HG03457 (cell line): ENCODE measurements at regions not wholly inside any gene's neighbourhood (a gene's known extent, or its start where the extent isn't known, plus 50 kb on each side); places are given as distances from the start of the nearest gene placed in this dataset.
"Not testable (repeated sequence)": the region's sequence is repeated elsewhere in the genome, so short reads cannot be mapped to it uniquely, and the experiment has no call there.

Source experiments
- ATAC-seq: cut with Tn5 transposase; IDR thresholded peaks from one replicate; pipeline ENCODE4 v1.9.1; 2021; ENCODE audit warnings: moderate number of reproducible peaks; ENCODE audit not compliant: unreplicated experiment

DNA sequence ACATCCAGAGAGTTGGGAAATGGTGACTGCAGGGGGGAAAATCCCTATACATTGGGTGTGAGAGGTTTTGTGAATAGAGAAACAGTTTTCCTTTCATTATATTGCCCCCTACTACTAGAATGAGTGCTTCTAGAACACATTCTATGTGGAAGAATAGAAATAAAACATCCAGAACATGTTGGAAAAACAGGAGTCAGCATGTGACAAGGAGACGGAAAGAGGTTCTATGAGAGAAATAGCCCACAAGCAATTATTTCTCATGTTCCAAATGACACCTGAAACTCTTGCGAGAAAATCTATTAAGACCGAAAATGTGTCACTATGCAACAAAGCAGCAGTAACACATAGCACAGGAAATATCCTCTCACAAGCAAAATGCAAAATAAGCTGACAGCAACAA, 202.7 kb upstream of the SPOPL start:
- peak; percentile 50 for ATAC-seq

DNA sequence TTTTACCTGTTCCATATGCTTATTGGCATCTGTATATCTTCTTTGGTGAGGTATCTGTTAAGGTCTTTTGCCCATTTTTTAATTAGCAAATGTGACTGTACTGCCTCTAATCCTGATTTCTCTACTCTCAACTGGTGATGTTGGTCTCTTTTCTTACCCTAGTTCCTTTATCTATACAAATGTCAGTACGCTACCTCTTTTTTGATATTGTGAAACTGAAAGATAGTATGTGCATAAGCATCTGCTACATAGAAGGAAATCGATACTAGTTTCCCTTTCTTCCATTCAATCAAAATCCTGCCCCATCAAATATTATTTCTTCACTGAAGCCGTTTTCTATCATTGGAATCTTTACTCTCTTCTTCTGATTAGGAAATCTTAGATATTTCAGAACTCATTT, 194.9 kb upstream of the SPOPL start:
- ATAC-seq = no peak

DNA sequence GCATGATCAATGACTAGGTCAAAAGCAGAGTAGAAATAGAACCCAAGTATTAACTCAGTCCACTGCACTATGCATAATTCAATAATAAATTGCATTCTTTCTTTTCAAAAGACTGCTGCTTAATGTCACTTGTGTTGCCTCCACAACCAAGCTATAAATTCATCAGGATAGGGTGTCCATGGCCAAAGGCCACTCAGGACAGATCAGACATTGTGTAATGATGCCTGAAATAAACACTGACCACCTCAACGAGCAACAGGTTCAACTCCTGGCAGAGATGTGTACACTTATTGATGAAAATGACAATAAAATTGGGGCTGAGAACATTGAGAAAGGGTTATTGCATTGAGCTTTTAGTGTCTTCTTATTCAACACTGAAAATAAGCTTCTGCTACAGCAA, 194.5 kb upstream of the SPOPL start:
- no peak for ATAC-seq

- ATAC-seq = no peak
These were observed 191.8 kb upstream of the SPOPL start for GRCh38 chr2:138309760-138310159.

DNA sequence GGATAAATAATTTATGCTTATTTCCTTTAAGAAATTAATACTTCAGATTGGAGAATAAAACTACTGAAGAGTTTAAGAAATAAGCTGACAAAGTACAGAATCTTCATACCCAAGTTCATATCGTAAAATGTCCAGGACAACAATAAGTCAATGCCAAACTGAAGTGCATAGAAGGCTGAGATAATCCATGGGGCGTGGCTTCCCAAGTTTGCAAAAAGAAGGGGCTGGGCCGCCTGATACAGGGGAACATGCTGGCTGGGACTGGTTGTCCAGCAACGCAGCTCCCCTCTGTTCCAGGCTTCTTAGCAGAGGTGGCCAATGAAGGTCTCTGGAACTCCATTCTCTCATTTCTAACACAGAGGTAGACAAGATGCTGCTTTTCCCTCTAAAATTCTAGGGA, 189.5 kb upstream of the SPOPL start:
- ATAC-seq = no peak

DNA sequence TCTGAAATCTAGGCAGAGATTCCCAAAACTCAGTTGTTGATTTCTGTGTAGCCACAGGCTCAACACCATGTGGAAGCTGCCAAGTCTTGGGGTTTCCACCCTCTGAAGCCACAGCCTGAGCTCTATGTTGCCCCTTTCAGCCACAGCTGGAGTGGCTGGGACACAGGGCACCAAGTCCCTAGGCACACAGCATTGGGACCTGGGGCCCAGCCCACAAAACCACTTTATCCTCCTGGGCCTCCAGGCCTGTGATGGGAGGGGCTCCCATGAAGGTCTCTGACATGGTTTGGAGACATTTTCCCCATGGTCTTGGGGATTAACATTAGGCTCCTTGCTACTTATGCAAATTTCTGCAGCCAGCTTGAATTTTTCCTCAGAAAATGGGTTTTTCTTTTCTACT, 186.0 kb upstream of the SPOPL start:
- ATAC-seq = not testable (repeated sequence)

- no peak for ATAC-seq
These were observed 182.0 kb upstream of the SPOPL start for GRCh38 chr2:138319616-138320015.

GRCh38 chr2:138321458-138321857, 180.1 kb upstream of the SPOPL start:
- no peak for ATAC-seq

DNA sequence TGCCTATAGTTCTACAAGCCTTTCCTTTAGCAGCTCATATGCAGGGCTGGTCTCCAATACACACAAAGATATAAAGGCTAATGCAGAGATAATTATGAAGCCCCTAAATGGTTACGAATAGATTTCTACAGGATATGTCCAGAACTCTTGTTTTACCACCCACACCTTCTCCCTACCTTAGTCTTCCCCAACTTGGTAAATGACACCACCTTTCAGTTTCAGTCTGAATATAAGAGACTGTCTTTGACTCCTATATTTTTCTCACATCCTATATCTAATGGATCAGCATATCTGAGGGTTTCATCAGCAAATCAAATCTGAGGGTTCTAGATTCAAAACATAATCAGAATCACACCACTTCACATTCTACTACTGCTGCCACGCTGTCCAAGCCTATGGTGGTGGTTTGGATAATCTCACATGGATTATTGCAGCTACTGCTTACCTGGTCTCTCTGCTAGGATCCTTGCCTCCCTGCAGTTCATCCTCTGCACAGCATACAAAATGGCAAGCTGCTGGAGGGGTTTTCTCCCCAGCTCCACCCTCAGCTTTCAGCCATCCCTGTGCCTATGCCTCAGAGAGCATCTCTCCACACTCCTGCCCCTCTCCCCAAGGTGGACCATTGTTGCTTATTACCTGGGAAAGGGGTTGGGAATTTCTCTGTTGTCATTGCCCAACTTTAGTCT, 178.0 kb upstream of the SPOPL start:
- no peak for ATAC-seq

GRCh38 chr2:138324068-138324771, 177.3 kb upstream of the SPOPL start:
- no peak for ATAC-seq

GRCh38 chr2:138327967-138328366, 173.6 kb upstream of the SPOPL start:
- no peak for ATAC-seq

GRCh38 chr2:138329162-138329561, 172.4 kb upstream of the SPOPL start:
- no peak for ATAC-seq

DNA sequence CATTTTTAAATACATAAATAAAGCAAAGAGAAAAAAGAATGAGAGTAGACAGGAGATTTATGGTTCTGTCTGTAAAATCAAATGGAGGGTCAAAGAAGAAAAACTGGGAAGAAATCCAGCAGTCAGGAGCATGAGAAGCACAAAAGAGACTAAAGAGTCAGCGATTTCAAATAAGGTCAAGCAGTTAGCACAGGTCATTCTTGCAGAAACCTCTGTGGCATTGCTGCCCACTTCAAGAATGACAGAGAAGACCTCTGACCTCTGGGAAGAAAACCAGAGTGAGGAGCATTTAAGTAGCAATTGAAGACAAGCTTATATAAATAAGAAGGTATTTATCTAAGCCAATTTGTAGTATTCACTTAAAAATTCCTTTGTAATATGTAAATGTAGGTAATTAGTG, 172.0 kb upstream of the SPOPL start:
- ATAC-seq = no peak

DNA sequence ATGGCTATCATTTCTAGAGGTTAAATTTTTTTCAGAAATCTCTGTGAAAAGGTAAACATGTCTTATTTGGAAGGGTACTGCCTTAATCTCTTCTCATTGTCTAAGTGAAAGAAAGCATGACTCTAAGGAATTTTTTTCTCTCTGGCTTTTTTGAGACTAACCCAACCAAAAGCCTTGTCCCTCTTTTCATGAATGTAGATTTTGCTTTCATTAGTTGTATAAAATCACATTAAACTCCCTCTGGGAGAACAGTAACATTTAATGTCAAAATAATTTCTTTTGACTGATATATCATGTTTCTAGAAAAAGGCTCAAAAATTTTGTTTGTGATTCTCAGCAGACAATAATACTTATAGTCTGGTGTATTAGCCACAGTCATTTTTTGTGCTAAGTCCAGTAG, 168.4 kb upstream of the SPOPL start:
- ATAC-seq = no peak

- ATAC-seq = no peak
These were observed 167.9 kb upstream of the SPOPL start for GRCh38 chr2:138333677-138334076.

GRCh38 chr2:138334323-138334722, 167.2 kb upstream of the SPOPL start:
- ATAC-seq = no peak

DNA sequence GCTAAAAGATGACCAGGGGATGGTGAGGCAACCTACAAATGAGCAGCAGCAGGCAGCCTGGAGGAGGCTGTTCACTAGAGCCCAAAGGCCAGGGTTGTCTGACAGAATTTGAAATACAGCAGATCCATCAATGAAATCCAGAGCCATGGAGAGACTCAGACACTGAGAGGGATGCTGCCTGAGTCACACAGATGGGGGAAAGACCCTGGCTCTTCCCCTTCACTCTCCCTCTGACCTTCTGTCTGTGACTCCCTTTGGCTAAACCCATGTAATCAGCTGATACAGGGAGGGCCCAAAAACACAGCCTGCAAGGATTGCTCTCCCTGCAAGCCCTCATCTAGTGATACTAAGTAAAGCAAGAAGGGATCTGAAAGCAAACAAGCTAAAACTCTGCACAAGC, 166.5 kb upstream of the SPOPL start:
- no peak for ATAC-seq

DNA sequence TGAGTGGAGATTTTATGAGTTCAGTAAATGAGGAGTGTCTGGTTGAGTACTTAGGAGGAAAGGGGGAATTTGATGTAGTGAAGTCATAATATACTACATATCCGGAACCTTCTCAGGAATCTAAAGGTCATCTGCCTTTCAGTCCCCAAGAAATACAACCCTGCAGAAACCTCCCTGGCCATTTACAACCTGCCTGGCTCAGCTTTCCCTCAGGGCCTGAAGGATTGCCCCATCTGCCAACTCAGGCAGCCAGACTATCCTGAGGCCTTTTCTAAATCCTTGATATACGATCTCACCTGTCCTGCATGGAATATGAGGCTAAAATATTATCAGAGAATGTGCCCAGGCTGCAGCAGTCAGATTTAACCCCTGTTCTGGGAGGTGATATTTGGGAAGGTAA, 165.4 kb upstream of the SPOPL start:
- ATAC-seq = no peak

GRCh38 chr2:138355244-138355643, 146.3 kb upstream of the SPOPL start:
- ATAC-seq = no peak

- ATAC-seq = no peak
These were observed 145.4 kb upstream of the SPOPL start for GRCh38 chr2:138356178-138356577.

GRCh38 chr2:138359532-138359931, 142.0 kb upstream of the SPOPL start:
- ATAC-seq = peak; percentile 88

DNA sequence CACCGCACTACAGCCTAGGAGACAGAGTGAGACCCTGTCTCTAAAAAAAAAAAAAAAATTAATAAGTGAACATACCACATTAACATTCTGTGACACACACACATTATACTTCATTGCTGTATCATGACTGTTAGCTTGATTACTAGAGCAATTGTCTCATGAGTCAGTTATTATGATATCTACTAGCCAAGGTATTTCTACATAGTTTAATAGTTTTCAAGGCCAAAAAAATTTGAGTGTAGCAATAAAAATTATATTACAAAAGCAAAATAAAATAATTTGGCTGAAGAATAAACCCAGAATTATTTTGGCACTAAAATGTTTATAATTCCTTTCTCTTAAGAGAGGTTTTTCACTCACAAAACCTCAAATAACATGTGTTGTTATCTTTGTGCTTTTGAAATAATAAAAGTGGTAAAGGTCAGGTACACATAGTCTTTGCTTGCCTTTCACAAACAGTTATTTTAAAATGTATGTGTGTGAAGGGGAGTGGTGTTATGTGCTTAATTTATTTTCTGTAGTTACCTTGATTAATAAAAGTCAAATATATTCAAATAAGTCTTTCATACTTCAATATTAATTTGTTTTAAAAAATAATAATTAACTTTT, 136.9 kb upstream of the SPOPL start:
- ATAC-seq = no peak
